HL-60/S4 treated with retinoic acid at 250 ng/mL for 4 days and 3 days (cell line): ENCODE measurements at regions not wholly inside any gene's neighbourhood (a gene's known extent, or its start where the extent isn't known, plus 50 kb on each side); places are given as distances from the start of the nearest gene placed in this dataset.
"Not testable (repeated sequence)": the region's sequence is repeated elsewhere in the genome, so short reads cannot be mapped to it uniquely, and the experiment has no call there.

Experiments used
- in situ Hi-C: fragments of 300-500 bp; cut with MboI; formaldehyde crosslinking; loops from 2 replicates; pipeline ENCODE4 v1.7.0; 2022; ENCODE audit warnings: low sequenced_read_pairs

DNA sequence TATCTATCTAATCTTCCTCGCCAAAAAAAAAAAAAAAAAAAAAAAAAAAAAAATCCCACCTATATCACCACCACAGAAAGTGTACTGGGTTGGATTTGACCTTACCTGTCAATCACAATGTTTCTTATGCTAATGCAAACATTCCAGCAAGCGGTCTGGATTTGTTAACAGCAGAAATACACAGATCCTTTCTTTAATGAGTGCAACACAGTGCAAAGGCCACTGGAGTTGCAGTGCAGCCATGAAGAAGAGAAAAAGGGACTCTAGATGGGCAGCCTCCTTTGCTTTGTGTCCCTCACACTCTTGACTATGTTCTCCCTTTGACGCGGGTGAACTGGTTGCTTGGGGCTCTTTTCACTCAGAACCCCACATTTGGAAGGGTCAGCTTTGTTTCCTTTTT lies 127.3 kb upstream of the PRKCQ start:
- in situ Hi-C loops = no loop called here

DNA sequence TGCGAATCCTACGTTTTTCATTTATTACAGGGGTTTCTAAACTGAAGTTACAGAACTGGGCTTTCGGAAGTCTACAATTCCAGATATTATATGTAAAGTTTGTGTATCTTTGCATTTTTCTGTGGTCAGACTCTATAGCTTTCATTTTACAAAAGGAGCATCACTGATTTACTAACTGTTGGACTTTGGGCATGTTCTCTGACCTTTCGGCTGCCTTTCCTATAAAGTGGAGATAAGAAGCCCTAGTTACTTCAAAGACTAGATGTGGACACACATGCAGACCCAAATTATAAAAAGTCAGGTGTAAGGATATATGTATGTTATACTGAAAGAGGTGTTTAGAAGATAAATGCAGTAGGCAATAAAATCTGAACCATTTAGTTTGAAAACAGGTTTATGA lies 126.6 kb upstream of the PRKCQ start:
- in situ Hi-C loops = no loop called here

DNA sequence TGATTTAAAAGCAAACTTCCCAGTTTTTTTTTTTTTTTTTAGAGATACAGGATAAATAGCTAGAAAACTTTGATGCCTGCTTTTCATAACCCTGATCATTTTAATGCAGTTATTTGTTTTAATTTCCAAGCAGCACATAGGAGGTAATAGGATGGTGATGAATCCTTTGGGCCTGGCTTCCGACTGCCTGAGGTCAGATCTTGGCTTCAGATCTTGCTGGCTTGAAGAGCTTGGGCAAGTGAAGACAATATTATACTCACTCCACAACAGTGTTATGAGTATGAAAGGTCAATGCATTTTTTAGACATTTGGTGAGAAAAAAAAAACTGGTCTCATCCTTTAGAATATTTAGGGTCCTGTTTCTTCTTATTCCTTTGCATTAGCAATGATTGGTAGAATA lies 124.8 kb upstream of the PRKCQ start:
- in situ Hi-C loops = no loop called here

DNA sequence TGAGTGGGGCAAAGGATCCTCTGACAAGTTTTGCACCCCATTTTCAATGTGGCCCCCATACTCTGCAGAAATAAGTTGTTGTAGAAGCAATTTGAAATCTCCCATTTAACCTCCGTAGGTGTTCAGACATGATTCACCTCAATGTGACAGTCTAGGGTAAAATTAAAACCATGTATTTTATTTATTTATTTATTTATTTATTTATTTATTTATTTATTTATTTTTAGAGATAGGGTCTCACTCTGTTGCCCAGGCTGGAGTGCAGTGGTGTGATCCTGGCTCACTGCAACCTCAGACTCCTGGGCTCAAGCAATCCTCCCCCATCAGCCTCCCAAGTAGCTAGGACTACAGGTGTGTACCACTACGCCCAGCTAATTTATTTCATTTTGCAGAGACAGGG lies 122.8 kb upstream of the PRKCQ start:
- in situ Hi-C loops = not testable (repeated sequence)

DNA sequence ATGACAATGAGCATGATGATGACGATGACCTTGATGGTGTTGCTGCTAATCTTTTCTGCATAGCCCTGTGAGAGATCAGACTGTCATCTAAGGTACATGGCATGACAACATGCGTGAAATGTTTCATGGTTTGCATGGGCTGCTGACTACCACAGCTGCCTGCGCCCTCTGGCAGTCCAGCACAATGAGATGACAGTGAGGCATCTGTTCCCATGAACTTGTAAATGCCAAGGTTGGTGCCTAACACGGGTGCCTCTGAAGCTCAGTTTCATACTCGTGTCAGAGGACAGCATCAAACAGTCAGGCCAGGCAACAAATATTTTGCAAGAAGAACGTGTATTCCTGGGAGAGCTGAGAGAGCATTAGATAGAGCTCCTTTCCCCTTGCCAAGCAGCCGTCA lies 122.0 kb upstream of the PRKCQ start:
- in situ Hi-C loops = no loop called here

DNA sequence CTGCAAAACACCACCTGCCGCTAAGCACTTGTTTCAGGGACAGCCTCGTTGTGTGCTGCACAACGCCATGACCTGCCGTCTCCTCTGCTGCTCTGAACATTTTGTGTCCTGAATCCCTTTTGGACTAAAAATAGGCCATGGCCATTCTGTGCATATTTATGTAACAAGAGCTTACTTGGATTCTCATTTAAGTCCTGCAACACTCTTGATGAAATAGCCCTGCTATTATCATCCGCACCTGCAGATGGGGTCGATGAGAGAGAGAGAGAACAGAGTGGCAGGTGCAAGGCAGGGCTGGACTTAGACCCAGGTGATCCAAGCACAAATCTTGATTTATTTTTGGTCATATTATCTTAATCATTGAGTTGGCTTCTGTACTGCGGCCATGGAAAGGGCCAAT lies 121.2 kb upstream of the PRKCQ start:
- in situ Hi-C loops = no loop called here

DNA sequence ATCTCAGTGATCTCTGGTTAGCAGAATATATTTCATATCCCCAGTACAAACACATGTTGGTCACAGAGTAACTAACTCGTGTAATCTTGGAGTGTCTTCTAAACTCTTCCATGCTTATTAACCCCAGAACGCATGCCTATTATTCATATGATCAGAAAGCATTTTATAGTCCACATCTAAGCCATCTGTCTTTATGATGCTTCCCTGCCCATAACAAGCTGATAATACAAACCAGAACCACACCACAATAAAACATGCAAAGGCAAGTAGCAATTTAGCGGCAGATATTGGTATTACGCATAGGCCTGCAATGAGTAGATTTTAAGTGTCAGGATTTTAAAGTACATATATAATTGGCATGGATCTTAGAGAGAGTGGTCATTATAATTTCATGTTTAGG lies 120.0 kb upstream of the PRKCQ start:
- in situ Hi-C loops = no loop called here

DNA sequence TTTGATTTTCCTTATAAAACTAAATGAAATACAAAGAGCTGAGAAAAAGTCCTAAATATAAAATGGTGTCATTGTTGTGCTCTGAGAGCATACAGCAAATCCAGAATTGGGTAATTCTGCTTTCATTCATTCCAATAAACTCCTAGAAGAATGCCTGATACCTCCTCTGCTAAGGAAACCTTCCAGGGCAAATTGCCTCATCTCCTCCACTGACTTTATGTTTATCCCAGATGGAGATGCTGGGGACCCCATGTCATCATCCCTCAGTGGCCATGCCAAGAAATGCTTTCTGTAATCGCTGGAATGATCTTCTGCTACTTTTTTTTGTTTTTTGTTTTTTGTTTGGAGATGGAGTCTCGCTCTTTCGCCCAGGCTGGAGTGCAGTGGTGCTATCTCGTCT lies 119.3 kb upstream of the PRKCQ start:
- in situ Hi-C loops = no loop called here

DNA sequence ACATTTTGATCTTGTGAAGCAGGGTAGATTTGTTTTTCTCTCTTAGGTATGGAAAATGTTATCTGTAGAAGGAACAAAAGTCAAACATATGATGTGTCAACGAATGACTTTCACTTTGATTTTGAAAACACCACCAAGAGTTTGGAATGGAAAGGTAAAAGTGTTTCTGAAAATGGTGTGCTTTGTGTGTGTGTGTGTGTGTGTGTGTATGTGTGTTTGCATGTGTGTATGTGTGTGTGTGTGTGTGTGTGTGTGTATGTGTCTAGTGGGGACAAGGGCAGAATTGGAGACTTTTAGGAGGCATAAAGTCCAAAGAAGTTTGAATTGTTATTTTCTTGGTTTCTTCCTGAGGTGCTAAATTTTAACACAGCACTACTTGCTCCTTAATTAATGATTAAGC lies 115.4 kb upstream of the PRKCQ start:
- in situ Hi-C loops = no loop called here

DNA sequence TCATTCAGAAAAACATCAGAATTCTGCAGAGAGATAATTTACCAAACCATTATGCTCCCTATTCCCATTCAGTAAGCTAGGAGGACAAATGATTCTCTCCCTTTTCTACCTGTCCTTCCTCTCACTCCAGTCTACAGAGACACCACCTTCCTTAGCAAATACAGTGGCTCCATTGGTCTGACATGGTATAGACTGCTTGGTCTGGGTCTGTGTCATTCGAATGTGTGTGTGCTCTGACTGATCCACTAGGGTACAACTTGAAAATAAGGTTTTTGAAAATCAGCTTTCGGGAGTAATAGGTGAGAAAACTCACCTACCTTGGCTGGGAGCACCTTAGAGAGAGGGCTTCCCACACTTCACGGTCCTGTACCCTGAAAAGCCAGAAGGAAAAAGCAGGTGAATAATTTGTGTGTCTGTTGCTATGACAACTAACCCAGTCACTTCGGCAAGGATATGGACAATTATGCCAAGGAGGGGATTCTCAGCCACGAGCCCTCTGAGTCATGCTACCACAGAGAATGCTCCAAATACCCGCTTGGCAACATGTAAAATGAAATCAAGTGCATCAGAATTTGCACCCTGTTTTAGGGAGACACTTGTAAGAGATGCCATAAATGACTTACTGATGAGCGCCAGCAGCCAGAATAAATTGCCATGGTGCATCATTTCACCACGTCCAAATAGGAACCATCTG lies 114.5 kb upstream of the PRKCQ start:
- in situ Hi-C loops = no loop called here

DNA sequence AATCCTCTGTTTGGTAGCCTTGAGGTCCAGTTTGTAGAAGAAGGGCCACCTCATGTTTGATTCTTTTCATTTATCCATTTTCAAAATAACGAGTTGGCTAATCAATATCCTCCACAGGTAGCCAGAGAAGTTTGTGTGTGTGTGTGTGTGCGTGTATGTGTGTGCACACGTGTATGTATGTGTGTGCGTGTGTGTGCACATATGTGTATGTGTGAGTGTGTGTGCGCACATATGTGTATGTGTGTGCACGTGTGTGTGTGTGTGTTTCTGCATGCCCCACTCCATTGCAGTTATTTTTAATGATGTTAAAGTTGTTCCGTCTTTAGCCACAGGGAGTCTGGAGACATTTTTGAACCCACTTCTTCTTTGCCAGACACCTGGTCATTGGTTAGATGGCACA lies 112.8 kb upstream of the PRKCQ start:
- in situ Hi-C loops = no loop called here

DNA sequence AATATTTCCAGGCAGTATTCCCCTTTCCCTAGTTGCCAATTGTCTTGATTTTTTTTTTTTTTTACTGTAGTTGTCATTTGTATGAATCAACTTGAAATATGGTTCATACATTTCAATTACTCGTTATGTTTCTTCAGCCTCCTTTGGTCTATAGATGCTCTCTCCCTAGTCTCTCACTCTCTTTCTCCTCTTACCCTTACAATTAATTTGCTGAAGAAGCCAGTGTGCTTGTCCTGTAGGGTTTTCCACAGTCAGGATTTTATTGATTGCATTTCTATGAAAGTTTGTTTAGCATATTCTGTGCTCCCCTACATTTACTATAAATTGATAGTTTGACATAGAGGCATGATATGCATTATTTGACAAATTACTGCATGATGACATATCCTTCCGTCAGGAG lies 112.0 kb upstream of the PRKCQ start:
- in situ Hi-C loops = no loop called here

DNA sequence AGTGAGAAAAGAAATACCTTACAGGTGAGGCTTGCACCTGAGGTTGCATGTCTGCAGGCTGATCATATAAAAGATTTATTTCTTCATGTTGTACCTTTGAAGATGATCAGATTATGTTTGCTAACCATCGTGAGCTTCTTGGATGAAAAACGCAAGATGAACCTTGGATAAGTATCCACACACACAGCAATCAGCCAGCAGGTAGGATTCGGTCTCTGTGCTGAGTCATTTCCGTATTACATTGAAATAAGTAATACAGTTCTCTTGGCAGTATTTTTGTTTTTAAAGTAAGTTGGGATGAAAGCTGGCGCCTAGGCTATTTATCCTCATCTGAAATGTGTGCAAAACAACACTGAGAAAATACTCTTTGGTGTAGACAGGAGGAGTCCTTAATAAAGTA lies 109.0 kb upstream of the PRKCQ start:
- in situ Hi-C loops = loop anchor here (10.0 kb wide), 1 partner anchor 736 kb away; no protein-coding TSS in a partner anchor

DNA sequence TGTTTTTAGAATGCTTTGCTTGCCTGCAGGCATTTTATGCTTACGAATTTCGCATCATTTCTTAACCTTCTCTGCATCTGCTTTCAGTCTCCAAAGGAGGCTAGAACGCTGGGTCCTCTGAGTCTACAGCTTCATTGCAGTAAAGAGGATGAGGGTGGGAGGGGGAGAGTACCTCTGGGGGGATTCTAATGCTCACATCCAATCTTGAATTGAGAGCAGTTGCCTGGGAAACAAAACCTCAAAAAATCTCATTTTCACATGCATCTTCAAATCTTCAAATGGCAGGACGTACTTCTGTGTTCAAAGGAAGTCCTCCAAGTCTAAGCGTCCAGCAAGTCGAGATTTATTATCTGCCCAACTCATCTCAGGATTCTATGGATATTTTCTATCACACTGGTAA lies 100.7 kb upstream of the PRKCQ start:
- in situ Hi-C loops = loop anchor here (10.0 kb wide), 1 partner anchor 744 kb away; no protein-coding TSS in a partner anchor

DNA sequence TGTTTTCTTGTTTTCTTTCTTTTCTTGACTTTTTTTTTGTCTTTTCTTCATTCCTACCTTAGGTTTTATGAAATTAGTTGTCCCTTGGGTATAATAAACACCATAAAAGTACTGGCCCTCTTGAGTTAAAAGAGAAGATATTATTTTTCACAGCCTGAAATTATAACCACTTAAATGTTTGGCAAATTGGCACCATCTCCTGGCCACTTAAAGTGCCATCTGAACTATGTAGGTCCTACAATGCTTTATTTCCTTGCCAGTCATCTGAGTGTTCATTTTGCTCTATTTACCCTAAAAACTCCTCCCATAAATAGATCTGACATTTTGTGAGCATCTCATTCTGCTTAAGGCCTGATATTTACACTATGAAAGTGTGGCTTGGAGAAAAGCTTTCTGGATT lies 98.9 kb upstream of the PRKCQ start:
- in situ Hi-C loops = no loop called here

DNA sequence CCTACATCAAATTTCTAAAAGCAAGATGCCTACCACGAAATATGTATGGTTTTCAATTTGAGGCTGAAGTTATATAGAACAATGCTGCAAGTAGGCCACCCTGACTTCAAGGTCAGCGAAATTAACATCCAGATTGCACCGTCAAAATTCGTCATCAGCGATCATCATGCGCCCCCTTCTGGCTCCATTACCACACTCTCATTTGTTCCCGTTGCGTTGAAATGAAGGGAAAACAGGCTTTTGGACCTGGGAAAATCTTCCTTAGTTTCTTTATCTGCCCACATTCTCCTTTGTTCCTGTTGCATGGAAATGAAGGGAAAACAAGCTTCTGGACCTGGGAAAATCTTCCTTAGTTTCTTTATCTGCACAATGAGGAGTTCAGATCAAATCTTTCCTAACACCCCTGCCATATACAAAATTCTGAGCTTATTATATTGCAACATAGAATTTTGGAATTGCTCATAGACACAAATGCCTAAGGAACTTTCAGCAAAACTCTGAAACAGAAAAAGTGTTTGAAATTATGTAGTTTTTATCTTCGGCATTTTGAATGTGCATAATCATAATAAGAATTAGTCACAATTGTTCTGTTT lies 98.2 kb upstream of the PRKCQ start:
- in situ Hi-C loops = no loop called here

DNA sequence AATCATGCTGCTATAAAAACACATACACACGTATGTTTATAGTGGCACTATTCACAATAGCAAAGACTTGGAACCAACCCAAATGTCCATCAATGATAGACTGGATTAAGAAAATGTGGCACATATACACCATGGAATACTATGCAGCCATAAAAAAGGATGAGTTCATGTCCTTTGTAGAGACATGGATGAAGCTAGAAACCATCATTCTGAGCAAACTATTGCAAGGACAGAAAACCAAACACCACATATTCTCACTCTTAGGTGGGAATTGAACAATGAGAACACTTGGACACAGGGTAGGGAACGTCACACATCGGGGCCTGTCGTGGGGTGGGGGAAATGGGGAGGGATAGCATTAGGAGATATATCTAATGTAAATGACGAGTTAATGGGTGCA lies 97.1 kb upstream of the PRKCQ start:
- in situ Hi-C loops = not testable (repeated sequence)

DNA sequence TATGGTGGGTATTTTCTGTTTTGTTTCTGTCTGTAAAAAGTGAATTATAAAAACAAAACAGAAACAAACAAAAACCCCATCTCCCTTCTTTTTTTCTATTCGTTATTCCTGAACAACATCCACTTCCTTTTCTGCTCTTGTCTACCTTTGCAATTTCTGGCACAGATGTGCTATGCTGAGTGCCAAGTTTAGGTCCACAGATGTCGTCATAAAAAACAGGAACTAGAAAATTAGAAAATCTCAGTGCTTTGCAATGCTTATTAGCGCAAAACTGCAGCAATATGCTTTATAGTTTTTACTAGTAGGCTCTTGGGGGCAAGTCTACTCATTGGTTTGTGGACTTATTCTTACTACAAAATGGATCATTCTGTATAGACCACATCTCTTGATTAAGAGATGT lies 94.2 kb upstream of the PRKCQ start:
- in situ Hi-C loops = loop anchor here (25.0 kb wide), 1 partner anchor 562 kb away; no protein-coding TSS in a partner anchor

DNA sequence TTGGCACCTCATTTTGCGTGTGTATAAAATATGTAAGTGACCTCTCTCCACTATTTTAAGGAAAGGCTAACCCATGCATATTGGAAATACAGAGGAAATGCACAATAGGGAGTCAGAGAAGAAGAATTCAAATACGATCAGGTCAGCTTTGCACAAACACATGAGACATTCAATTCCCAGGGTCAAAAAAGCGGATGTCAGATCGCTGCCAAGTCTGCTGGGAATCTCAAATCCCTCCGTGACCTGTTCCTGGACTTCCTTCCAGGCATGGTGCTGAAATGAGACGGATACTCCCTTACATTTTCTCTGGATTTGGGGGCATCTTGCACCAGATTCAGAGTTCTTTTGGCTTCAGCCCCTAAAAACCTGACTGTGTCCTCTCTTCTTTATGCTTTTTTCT lies 91.9 kb upstream of the PRKCQ start:
- in situ Hi-C loops = loop anchor here (25.0 kb wide), 1 partner anchor 560 kb away; no protein-coding TSS in a partner anchor

DNA sequence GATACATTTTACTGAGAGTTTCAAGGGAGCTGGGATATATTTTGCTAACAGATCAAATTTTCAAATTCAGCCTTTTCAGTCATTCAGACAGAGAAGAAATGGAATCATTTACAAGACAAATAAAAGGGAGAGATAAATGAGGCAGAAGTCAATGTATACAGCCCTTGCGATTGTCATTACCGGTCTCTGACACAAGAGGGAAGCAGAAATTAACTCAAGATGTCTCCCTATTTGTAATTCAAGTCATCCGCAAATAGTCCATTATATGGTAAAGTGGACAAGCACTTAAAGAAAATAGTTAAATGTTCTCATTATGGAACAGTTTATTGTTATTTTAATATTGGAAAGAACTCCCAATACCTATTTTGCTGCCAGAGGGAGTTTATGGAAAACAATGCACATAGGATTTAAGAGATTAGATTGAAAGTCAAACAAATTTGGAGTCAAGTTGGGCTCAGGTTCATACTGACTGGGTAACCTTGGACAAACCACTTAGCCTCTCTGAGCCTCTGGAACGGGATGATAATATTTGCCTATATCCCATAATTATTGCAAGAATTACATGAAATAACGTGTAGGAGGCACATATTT lies 89.3 kb upstream of the PRKCQ start:
- in situ Hi-C loops = loop anchor here (10.0 to 25.0 kb wide), 2 partner anchors 255 to 557 kb away; no protein-coding TSS in a partner anchor

DNA sequence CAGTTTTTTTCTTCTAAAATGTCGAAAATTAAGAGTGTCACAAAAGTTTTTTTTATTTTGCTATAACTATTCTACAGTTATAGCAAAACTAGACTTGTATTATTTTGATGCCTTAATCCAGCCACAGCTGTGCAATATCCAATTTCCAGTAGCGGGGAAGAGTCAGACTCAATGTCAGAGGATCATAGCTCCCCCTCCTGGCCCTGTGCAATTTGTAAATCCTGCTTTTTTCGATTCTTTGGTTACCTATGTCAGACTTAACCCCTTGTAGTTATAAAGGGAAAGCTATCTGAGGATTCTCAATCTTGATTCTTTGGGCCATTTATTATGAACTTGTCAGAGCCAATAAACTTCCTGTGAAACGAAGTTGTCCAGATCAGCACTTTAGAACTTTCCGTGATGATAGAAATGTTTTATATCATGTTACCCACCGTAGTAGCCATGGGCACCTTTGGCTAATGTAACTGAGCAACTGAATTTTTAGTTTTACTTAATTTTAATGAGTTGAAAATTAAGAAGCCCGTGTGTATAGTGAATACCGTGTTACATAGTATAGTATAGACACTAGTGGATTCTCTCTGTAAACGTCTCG lies 87.7 kb upstream of the PRKCQ start:
- in situ Hi-C loops = loop anchor here (10.0 to 25.0 kb wide), 2 partner anchors 253 to 555 kb away; no protein-coding TSS in a partner anchor

DNA sequence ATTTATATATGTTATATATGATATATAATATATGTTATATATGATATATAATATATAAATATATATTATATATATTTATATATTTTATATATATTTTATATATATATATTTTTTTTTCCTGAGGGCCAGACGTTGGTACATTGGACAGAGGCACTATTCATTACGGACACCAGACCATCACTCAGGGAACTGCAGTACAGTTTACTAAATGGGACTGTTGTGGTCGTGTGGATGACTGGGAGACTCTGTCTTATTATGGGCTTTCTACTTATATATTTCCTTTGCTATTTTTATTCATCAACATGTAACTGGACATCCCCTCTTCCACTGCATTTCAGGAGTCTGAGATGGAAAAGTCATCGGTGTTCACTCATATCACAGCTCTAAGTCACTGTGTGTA lies 87.1 kb upstream of the PRKCQ start:
- in situ Hi-C loops = loop anchor here (10.0 to 25.0 kb wide), 2 partner anchors 252 to 555 kb away; no protein-coding TSS in a partner anchor
